ENCODE measurements at regions not wholly inside any gene's neighbourhood (a gene's known extent, or its start where the extent isn't known, plus 50 kb on each side); places are given as distances from the start of the nearest gene placed in this dataset.

DNA sequence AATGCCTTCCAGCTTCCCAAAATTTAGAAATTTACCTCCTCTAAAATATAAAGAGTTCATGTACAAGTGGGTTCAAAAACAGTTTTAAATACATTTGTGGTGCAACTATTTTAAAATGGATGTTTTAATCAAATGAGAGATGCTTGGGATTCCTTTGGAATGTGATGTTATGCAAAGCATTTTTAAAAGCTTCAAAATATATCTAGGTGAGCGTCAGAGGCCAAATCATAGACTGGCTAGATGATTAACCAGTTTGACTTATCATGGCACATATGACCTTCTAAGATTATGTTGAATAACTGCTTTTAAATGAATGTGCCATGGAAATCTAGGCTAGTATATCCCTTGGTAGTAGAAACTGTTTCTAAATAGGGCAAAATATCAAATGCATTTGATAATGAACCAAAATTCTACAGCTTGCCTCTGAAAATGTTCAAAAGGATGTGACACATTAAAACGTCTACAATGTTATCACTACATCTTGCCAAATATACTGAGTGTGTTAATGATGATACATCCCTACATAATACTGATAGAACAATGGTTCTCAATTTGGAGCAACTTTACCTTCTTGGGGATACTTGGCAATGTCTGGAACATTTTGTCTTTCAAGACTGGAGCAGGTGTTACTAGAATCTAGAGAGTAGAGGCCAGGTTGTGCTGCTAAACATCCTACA is 650.9 kb upstream of the ADGRL2 start:
- no peaks in the 10 kb centered on the region; the same call in 1 of the 2 replicates for H3K36me3 Mint-ChIP-seq (ENCODE audit: low read depth)
- peaks cover 40% of the 10 kb centered on the region for H3K4me1 Mint-ChIP-seq (ENCODE audit: low read depth)
- DNase-seq = no peak
- TF ChIP-seq, protein P1, sequence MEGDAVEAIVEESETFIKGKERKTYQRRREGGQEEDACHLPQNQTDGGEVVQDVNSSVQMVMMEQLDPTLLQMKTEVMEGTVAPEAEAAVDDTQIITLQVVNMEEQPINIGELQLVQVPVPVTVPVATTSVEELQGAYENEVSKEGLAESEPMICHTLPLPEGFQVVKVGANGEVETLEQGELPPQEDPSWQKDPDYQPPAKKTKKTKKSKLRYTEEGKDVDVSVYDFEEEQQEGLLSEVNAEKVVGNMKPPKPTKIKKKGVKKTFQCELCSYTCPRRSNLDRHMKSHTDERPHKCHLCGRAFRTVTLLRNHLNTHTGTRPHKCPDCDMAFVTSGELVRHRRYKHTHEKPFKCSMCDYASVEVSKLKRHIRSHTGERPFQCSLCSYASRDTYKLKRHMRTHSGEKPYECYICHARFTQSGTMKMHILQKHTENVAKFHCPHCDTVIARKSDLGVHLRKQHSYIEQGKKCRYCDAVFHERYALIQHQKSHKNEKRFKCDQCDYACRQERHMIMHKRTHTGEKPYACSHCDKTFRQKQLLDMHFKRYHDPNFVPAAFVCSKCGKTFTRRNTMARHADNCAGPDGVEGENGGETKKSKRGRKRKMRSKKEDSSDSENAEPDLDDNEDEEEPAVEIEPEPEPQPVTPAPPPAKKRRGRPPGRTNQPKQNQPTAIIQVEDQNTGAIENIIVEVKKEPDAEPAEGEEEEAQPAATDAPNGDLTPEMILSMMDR (IDR thresholded peaks at IDR 0.05) = no peak
- no peak overlapping the region for H3K4me3 Mint-ChIP-seq
- peak overlapping the region; percentile 37; the same call in 1 of the 2 replicates for H3K27ac Mint-ChIP-seq
- H3K9me3 Mint-ChIP-seq = no peaks in the 10 kb centered on the region; the same call in 1 of the 2 replicates
- H3K27me3 Mint-ChIP-seq (ENCODE audit: insufficient read depth) = no peaks in the 10 kb centered on the region

DNA sequence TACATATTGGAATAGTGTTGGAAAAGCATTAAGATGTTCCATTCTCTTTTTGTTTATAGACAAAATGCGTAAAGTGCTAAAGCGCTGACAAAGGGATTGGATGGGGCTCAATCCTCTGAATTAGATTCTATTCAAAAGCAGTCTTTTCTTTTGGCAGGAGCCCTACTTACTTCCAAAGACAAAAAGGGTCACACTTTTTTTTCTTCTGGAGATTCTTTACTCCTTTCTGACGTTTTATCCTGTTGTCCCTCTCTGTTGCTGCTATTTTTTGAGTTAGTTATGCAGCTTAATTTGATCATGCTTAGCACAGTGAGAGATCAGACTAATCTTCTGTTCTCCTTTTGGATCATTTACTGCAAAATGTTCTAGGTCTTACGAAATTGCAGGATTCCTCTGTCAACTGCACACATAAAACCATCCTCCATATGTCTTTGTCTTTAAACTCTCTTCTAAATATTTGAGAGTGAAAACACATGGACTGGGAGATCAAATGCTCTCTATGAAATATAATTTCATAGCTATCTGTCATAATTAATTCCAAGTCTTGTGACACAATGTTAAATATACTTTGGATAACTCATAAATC is 656.4 kb upstream of the ADGRL2 start:
- no peaks in the 10 kb centered on the region for H3K9me3 Mint-ChIP-seq
- H3K4me1 Mint-ChIP-seq (ENCODE audit: low read depth) = peaks cover 29% of the 10 kb centered on the region
- H3K36me3 Mint-ChIP-seq (ENCODE audit: low read depth) = no peaks in the 10 kb centered on the region
- H3K4me3 Mint-ChIP-seq = no peak overlapping the region
- DNase-seq = no peak
- H3K27me3 Mint-ChIP-seq (ENCODE audit: insufficient read depth) = no peaks in the 10 kb centered on the region
- TF ChIP-seq, protein P1 (IDR thresholded peaks at IDR 0.05) = no peak
- H3K27ac Mint-ChIP-seq = no peak overlapping the region

DNA sequence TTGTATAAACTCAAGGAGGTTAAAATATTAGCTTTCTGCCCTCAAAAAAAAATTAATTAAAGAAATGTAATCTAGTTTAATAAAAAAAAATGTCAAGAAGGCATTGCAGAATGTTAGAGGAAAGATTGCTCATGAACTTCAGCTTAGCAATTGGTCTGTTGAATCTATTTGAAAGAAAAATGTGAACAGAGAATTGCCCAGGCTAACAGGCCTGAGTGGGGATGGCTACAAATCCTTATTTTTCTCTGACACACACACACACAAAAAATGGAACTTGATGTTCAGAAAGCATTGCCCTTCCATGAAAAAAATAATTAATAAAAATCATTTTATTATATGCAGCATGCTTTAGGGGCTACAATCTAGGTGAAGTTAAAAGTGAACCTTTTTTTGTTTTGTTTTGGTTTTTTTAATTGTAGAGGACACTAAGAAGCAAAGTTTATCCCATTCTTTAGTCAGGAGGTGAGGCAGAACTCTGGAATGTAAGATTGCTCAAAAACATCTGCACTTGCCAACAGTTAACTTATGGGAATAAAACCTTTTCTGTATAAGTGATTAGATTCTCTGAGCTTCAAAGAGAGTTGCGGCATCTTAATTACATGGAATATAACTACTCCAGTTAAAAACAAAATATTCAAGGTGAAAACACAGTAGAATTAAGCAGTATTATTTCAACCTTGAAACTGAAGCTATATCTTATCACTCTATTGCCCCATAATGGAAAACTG is 658.5 kb upstream of the ADGRL2 start:
- Mint-ChIP-seq H3K9me3 (no peaks in the 10 kb centered on the region), H3K4me3 (no peak overlapping the region), H3K27ac (no peak overlapping the region), H3K4me1 (ENCODE audit: low read depth) (peaks cover 22% of the 10 kb centered on the region), H3K36me3 (ENCODE audit: low read depth) (no peaks in the 10 kb centered on the region), H3K27me3 (ENCODE audit: insufficient read depth) (no peaks in the 10 kb centered on the region)
- DNase-seq = peak; percentile 46
- TF ChIP-seq, protein P1 (IDR thresholded peaks at IDR 0.05) = no peak

DNA sequence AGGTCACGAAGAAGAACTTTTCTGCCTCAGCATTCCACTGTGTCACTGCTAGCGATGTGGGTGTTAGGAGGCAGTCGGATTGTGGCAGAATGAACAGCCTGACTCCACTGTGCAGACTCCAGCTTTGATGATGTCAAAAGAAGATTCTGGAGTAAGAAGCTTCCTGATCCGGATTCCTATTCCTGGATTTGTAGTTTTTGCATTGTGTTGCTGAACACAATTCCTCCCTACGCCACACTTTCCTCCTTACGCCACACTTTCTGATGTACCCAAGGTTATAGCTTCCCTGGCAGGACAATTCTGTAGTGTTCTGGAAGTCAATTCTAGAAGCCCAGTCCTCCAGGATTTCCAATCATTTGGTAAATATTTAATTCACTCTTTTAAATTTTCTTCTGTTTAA is 665.2 kb upstream of the ADGRL2 start:
- Mint-ChIP-seq H3K36me3 (ENCODE audit: low read depth) (no peaks in the 10 kb centered on the region), H3K27me3 (ENCODE audit: insufficient read depth) (peaks cover 5% of the 10 kb centered on the region; the same call in 1 of the 2 replicates), H3K4me3 (no peak overlapping the region), H3K27ac (no peak overlapping the region), H3K4me1 (ENCODE audit: low read depth) (no peaks in the 10 kb centered on the region), H3K9me3 (no peaks in the 10 kb centered on the region)
- DNase-seq = no peak
- TF ChIP-seq, protein P1 (IDR thresholded peaks at IDR 0.05) = no peak

DNA sequence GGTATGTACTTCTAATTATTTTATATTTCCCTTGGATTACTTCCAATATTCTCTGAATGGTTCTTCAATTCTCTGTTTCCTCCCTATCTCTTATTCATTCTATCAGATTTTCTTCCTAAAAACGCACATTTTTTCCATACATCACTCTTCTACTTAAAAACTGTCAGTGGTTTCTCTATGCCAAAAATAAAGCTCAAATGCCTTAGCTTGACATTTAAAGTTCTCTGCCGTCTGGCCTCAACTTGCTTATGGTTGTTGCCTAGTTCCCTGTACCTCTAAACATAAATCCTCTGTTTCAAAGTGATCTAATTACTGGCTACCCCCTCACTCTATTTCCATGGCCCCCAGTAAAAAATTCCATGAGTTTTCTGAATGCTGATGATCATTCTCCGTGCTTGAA is 671.0 kb upstream of the ADGRL2 start:
- Mint-ChIP-seq H3K27me3 (ENCODE audit: insufficient read depth) (no peaks in the 10 kb centered on the region), H3K4me1 (ENCODE audit: low read depth) (peaks cover 10% of the 10 kb centered on the region; the same call in 1 of the 2 replicates), H3K27ac (no peak overlapping the region), H3K9me3 (no peaks in the 10 kb centered on the region), H3K4me3 (no peak overlapping the region), H3K36me3 (ENCODE audit: low read depth) (no peaks in the 10 kb centered on the region)
- DNase-seq = no peak
- TF ChIP-seq, protein P1 (IDR thresholded peaks at IDR 0.05) = no peak

All from HFFc6 (cell line).